GM12873 (cell line): ENCODE measurements at regions not wholly inside any gene's neighbourhood (a gene's known extent, or its start where the extent isn't known, plus 50 kb on each side); places are given as distances from the start of the nearest gene placed in this dataset.

Experiments used
- CTCF ChIP-seq: IDR thresholded peaks from 2 replicates; pipeline ENCODE4 v1.5.1; 2012; ENCODE audit warnings: low read depth, mild to moderate bottlenecking, moderate library complexity, low read length, control low read depth; ENCODE audit not compliant: insufficient read depth; ENCODE audit errors: missing control alignments

GRCh38 chr16:59527206-59527997 lies 793.3 kb upstream of the GOT2 start:
- TF ChIP-seq CTCF: no peak

GRCh38 chr16:59522826-59523225 lies 788.7 kb upstream of the GOT2 start:
- TF ChIP-seq CTCF: no peak

- TF ChIP-seq CTCF: no peak
Measured at GRCh38 chr16:59514651-59515050, 780.5 kb upstream of the GOT2 start.

GRCh38 chr16:59510008-59510424 lies 775.9 kb upstream of the GOT2 start:
- no peak for TF ChIP-seq CTCF

DNA sequence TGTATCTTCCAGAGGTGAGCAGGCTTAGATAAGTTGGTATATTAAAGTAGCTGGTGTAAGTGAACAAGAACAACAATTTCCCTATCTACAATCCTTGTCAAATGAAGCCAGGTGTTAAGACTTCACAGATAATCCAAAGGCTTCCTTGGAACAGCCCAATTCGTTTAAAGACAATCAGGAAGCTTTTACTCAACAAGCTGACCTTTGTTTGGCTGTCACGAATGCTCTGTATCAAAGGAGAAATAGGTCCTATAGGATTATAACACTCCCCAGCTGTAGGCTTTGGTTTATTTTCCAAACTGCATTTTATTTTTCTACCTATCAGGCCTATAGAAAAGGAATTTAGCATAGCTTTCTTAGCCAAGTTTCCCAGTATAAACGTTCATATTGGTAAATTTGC lies 766.5 kb upstream of the GOT2 start:
- no peak for TF ChIP-seq CTCF

DNA sequence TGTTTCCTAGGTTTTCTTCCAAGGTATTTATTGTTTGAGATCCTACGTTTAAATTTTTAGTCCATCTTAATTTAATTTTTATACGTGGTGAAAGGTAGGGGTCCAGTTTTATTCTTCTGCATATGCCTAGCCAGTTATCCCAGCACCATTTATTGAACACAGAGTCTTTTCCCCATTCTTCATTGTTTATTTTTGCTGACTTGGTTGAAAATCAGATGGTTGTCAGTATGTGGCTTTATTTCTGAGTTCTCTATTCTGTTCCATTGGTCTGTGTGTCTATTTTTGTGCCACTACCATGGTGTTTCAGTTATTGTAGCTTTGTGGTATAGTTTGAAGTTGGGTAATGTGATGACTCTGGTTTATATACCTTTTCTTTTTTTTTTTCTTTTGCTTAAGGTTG lies 753.0 kb upstream of the GOT2 start:
- TF ChIP-seq CTCF: no peak

DNA sequence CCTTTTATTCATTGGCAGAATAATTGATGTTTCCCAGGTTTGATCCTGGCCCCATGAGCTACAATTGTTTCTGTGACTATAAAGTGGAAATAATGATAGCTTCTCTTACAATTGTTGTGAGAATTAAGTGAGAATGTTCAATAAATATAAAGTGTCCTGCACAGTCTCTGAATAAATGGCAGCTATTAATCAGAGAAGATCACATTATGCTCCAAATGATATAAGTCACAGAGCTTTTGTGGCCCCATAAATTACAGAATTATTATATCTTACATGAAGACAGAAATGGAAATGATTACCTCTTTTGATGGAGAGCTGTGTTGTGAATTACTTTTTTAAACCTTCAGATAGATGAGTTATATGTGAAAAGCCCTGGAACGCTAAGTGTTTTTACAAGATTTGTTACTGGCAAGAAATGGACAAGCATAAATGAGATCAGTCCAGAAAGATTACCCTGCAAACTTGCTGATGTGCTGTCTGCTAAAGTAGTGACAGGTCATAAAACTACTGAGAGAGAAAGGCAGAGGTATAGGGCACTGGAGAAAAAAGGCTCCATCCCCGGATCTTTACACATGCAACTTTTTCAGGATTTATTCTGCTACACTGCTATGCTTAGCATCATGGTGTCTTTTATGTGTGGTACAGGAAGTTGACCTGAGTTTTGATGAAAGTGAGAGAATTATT lies 750.9 kb upstream of the GOT2 start:
- no peak for TF ChIP-seq CTCF
